GM21723 (cell line): ENCODE measurements at regions not wholly inside any gene's neighbourhood (a gene's known extent, or its start where the extent isn't known, plus 50 kb on each side); places are given as distances from the start of the nearest gene placed in this dataset.
"Not testable (repeated sequence)": the region's sequence is repeated elsewhere in the genome, so short reads cannot be mapped to it uniquely, and the experiment has no call there.

Experiments used
- ATAC-seq: cut with Tn5 transposase; IDR thresholded peaks from one replicate; pipeline ENCODE4 v1.9.1; 2021; ENCODE audit warnings: mild to moderate bottlenecking, moderate library complexity; ENCODE audit not compliant: unreplicated experiment

DNA sequence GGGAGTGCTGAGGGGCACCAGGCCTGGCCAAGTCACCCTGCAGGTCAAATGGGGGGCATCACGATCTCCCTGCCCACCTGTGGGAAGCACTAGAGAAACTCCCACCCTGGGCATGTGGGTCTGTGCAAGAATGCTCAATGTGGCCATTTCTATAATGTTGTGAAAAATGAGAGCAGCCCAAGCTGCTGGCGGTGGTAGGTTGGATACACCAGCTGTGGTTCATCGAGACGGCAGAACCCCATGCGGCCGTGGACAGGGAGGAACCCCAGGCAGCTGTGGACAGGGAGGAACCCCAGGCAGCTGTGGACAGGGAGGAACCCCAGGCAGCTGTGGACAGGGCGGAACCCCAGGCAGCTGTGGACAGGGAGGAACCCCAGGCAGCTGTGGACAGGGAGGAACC, 129.1 kb downstream of the BRD1 start:
- ATAC-seq, result not testable (repeated sequence)

DNA sequence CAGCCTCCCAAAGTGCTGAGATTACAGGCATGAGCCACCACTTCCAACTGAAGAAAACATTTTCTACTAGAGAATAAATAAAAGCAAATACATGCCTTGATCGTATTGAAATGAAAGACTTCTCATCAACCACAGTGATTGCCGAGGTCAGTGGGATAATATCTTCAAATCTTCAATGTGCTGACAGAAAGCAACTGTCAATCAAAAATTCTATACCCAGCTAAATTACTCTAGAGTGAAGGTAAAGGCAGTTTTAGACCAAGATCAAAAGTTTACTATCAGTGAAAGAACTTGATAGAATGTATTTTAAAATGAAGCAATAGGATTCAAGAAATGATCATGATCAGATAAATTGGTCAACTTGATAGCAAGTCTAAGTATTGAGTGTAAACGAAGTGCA, 130.6 kb downstream of the BRD1 start:
- ATAC-seq, result no peak

DNA sequence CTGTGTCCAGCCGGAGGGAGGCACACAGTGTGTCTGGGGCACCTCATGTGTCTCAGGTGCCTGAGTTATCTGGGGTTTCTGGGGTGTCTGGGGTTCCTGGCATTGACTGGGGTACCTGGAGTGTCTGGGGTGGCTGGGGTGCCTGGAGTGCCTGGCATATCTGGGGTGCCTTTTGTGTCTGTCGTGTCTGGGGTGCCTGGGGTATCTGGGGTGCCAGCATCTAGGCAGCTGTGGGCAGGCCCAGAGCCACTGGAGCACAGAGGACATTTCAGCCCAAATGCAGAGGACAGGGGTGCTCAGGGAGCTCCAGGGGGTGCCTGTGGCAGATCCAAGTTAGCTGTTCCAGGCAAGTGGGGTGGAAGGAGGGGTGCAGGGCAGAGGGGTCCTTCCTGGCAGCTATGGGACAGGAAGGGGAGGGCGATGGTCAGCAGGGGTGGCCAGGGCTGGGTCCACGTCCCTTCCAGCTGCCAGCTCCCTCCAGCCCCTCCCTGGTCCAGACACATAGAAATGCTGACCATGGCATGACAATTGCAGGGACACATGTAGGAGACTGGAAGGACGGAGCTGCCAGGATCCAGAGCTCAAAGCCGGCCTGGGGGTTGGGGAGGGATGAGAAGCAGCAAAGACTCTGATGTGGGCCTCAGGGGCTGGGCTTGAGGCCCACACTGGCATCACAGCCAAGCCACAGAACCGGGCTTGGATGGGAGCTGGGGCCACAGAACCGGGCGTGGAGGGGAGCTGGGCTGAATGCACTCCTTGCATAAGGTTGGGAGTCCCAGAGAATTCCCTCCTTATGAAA, 133.0 kb downstream of the BRD1 start:
- ATAC-seq, result no peak

DNA sequence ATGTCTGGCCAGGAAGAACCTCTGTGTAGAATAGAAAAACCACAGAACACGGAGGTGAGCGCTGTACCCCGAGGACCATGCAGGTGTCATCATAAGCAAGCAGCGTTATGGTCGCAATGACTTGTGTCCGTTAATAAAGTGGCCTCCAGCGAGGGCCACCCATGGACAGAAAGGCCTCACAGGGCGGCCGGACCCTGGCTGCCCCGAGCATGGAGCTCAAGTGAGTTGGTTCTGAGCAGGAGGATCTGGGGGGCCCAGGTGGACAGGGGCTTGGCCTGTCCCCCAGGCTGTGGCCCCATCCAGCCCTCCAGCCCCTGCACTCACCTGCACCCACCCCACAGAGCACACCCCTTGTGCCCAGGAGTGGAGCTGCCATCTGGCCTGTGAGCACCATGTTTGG, 133.8 kb downstream of the BRD1 start:
- no peak for ATAC-seq

DNA sequence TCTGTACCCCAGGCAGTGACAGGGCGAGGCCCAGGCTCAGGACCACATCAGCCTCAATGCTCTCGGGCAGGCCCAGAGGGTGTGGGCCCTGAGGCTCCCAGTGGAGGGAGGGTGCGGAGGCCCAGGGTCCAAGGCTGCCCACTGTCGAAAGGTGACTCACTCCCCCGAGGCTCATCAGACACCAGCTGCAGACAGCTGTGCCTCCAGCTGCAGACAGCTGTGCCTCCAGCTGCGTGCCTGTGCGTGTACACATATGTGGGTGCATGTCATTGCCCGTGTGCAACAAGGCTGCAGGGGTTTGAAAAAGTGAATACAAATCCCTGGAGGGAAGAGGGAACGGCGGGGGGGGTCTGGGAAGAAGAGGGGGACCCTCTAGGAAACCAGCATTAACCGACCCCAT, 134.3 kb downstream of the BRD1 start:
- no peak for ATAC-seq

DNA sequence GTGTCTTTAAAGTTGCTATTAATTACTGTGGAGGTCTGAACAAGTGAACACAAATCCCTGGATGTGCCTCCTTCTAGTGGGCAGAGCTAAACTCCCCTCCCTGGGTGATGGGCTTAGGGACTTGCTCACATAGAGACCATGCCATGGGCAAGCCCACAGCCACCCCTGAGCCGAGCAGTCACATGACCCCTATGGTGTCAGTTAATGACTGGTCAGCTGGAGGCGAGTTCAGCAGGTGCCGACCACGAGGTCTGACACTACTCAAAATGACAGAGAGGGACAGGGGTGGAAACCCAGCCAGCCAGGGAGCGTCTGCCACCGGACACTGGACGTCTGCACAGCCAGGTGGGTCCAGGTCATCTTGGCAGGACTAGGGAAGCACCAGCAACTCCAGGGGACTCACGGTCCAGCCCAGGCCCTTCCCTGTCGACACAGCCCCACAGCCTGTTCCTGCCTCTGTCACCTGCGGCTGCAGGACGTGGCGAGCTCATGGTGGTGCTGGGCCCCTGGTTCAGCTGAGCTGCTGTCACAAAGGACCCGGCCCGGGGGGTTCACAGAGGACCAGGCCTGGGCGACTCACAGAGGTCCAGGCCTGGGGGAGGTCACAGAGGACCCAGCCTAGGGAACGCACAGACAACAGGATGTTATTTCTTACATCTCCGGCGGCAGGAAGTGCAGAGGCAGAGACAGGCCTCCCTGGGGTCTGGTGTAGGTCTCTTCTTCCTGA, 135.0 kb downstream of the BRD1 start:
- no peak for ATAC-seq

DNA sequence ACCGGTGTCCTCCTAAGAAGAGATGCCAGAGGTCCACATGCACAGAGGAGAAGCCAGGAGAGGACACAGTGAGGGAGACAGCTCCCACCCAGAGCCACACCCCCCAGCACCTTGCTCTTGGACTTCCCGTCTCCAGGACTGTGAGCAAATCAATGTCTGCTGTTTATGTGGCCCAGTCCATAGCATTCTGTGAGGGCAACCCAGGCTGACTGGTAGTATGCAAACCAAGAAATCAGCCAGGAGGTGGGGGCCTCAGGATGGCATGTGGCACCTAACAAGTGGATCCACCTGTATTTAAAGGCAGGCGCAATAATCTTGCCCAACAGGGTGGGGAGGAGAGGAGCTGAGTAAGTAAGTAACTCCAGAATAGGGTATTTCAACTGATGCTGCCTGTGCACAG, 136.4 kb downstream of the BRD1 start:
- no peak for ATAC-seq

DNA sequence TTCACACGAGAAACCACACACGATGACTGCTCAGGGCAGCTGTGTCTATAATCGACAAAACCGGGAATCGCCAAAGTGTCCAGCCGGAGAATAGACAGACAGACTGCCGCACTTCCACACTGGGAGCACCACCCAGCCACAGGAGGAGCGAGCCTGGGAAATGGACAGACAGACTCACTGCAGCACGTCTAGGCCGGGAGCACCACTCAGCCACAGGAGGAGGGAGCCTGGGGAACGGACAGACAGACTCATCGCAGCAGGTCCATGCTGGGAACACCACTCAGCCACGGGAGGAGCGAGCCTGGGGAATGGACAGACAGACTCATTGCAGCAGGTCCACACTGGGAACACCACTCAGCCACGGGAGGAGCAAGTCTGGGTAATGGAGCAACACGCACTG, 137.2 kb downstream of the BRD1 start:
- no peak for ATAC-seq

DNA sequence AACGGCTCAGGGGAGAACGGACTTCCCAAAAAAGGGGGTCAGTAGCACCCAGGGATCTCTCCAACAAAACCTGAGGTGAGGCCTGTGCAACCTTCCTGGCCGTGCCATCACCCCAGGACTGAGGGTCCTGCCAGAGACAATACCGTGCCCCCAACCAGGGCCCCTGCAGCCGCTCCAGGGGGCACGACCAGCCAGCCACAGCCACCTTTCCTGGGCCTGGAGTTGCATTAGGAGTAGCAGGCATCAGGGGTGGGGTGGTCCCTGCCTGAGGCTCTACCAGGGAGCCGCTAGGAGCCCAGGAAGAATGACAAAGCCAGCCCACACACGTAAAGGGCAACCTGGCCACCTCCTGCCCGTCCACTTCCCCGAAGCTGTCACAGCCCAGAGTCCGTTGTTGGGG, 137.8 kb downstream of the BRD1 start:
- ATAC-seq, result no peak

DNA sequence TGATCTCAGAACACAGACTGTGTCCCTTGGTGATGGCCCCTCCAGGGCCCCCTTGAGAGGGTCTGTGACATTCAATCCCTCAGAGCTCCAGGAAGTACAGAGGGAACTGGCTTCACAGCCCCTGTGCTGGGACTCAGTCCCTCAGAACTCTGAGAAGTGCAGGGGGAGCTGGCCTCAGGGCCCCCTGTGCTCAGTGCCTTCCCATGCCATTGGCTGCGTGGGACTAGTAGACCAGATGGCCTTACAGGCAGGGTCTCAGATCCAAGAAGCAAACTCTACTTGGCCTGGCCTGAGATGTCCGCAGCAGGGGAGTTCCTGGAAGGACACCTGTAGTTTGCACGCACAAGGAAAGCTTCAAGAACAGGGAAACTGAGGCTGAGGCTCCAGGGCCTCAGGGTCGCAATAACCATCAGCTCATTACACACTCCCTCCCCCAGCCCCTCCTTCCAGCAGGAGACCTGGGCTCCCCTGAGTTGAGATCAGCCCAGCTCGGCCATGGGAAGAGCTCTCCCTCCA, 138.4 kb downstream of the BRD1 start:
- ATAC-seq, result no peak

DNA sequence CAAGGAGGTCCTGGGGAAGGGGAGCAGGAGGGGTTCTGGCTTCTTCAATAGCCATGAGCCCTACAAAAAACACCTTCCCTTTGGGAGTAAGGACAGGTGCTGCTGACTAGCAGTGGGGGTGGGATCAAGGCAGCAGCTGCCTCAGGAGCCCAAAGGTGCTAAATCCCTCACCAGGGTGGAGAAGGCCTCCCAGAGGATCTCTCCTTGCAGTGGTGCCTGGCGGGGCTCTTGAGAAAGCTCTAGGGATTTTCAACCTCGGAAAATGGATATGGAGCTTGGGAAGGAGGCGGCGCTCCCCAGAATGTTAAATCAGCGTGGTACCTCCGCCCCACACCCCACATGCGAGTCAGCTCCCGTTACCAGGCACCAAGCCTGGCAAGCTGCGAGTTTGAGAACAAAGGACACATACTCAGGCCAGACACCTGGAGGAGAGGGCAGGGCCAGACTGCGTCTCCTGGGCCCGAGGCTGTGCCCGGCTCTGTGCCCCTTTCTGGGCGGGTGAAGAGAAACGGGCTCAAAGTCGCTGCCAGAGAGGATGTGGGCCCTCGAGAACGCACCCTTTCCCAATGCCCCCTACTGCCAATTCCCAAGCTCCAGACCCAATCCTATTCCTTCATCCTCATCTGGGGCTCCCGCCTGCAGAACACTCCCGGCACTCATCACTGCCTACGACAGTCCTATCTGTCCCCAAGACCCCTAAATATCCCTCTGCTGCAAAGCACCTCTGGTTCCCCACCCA, 139.0 kb downstream of the BRD1 start:
- ATAC-seq, result no peak

DNA sequence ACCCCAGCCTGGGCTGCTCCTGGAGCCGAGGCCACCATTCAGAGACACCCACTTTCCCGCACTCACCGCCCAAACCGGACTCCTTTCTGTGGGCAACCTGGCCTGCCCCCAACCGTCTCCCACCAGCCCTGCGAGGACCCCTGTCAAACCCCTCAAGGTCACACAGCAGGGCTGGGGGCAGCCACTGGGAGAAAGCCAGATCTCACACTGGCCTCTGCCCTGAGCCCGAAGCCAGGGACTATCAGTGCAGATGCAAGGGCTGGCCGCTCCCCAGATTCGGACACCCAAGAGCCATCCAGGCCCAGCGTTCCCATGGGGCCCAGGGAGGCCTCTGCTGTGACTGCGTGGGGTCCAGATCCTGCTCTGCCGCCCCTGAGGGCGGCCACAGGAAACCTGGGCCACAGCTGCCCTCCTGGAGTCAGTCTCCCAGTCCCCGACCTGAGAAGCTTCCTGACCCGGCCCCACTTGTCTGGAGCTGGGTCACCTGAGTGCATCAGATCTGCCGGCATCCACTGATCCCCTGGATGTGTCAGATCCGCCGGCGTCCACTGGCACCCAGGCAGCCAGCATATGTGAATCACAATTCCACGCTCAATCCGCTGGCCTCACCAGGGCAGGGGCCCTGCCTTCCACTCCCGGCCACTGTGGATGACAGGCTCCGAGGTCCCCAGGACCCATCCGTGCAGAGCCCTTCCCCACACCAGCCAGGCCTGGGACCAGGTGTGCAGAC, 139.7 kb downstream of the BRD1 start:
- no peak for ATAC-seq

DNA sequence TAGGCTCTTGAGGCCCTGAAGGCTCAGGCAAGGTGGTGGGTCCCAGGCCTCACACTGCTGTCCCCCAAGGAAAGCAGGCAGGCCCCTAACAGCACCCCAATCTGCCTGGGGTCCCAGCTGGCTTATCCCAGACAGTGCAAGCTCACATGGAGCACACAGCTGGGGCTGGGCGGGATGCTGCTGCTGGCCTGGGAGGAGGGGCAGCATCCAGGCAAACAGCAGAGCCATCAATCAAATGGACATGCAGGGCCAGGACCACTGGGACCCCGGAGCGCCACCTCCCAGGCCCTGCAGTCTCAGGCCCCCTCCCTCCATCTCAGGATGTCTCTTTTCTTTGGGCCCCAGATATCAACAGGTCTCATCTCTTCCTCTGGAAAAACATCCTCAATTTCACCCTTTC, 140.3 kb downstream of the BRD1 start:
- ATAC-seq, result no peak

DNA sequence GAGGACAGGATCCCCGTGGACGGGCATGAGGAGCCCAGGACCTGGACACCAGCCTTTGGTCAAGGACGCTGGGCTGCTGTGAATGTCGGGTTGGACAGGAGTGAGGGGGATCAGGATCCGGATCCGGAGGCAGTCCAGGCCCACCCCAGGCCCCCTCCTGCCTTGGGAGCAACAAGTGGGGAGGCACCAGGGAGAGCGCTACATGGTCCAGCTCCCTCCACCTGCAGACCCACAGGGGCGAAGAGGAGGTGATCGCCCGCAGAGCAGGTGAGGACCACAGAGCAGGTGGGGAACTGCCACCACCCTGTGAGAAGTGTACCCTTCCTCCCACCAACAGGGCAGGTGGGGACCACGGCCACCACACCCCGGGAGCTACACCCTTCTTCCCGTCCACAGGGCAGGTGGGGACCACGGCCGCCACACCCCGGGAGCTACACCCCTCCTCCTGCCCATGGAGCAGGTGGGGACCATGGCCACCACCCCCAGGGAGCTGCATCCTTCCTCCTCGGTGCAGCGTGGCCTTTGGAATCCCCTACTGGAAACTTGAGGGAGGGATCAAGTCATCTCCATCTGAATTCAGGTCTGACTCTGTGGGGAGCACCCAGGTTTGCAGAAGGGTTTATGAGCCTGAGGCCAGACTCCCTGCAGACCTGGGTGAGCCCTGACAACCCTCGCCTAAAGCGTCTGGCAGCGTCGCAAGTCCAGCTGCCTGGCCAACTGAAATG, 141.0 kb downstream of the BRD1 start:
- ATAC-seq, result no peak

DNA sequence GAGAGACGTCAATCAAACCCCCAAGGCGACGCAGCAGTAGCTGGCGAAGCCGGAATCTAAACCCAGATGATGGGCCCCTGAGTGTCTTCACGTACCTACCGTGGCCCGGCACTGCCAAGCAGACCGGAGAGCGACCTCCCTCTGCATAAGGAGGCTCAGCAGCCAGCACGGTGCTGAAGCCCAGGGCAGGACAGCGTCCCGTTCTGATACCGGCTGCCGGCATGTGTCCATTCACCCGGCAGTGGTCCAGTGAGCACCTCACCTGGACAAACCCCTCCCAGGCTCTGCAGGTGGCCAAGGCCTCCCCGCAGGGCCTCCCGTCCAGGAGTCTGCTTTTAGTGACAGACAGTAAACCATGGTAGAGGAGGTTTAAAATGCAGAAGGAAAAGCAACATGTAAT, 142.0 kb downstream of the BRD1 start:
- no peak for ATAC-seq

DNA sequence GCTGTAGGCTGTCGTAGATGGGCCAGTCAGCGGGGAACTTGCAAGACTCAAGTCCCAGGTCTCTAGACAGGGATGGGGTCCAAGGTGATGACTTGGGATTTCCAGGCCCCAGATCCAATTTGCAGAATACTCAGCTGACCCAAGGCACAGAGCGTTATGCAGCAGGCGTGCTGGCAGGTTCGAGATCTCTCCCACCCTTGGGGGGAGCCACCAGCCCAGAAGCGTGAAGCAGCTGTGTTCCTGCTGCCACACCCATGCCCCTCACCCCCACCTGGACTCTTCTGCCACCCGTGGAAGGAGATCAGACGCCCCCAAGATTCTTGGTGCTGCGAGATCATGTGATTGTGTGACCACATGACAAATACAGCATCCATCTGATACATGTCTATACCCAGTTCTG, 142.6 kb downstream of the BRD1 start:
- no peak for ATAC-seq

DNA sequence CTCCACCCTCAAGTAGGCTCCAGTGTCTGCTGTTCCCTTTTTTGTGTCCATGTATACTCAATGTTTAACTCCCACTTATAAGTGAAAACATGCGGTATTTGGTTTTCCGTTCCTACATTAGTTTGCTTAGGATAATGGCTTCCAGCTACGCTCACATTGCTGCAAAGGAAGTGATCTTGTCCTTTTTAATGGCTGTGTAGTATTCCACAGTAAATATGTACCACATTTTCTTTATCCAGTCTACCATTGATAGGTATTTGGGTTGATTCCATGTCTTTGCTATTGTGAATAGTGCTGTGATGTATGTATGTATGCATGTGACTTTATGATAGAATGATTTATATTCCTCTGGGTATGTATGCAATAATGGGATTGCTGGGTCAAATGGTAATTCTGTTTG, 144.6 kb downstream of the BRD1 start:
- no peak for ATAC-seq

DNA sequence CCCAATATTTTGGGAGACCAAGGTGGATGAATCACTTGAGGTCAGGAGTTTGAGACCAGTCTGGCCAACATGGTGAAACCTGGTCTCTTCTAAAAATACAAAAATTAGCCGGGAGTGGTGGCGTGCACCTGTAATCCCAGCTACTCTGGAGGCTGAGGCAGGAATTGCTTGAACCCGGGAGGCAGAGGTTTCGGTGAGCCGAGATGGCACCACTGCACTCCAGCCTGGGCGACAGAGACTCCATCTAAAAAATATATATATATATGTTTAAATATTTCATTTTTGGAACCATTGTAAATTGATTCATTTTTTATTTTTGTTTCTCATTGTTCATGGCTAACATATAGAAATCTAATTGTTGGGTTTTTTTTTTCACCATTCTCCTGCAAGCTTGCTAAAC, 146.9 kb downstream of the BRD1 start:
- not testable (repeated sequence) for ATAC-seq

DNA sequence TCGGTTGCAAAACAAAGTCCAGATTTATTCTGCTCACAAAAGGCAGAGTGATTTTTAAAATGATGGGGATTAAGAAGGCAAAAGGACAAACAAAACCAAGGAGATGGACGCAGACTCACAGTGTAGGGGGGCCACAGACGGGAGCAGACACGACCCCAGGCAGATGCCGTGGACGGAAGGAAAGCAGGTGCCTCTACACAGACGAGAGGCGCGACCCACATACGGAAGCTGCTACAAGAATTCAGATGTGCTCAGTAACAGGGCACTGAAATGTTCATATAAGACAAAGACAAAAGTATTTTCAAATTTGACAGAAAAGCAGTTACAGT, 148.9 kb downstream of the BRD1 start:
- no peak for ATAC-seq

DNA sequence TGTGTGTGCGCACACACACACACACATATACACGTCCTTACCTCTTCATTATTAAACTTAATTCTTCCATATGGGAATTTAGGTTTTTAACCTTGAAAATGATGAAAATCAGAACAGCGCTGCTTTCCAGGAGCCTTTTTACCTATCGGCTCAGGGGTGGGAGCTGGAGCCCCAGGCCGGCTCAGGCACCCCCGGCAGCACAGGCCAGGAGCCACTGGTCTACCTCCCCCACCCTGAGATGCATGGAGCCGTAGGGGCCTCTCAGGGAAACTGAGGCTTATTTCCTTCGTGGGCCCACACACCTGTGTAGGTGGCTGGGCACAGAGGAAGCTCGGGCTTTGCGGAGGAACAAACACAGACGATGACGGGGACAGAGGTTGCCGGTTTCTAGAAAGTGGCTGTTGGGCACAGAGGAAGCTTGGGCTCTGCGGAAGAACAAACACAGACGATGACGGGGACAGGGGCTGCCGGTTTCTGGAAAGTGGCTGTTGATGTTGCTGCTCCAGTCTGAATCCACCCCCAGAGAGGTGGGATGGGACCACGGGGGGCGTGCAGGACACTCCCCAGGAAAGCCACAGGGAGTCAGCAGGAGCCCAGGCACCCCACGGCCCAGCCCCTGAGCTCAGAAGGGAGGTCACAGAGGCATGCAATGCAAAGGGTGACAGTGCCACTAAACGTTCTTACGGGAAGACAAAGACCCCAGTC, 149.4 kb downstream of the BRD1 start:
- ATAC-seq, result no peak
